Tibial artery (tissue), 4 donors: ENCODE measurements at regions not wholly inside any gene's neighbourhood (a gene's known extent, or its start where the extent isn't known, plus 50 kb on each side); places are given as distances from the start of the nearest gene placed in this dataset.

Source experiments
- DNase-seq, 2 donors: peaks; one replicate each; pipeline ENCODE4 v3.0.0-alpha.2; 2019
- H3K27ac ChIP-seq, 2 donors: fragments of 200-600 bp; sonication (generic) in 1 of 2; 1 replicate in 1 of 2; 2 replicates in 1 of 2; pipeline ENCODE4 v1.5.1; 2018 to 2019; ENCODE audit warnings: mild to moderate bottlenecking in 1 of 2
- H3K27me3 ChIP-seq, 2 donors: fragments of 200-600 bp; sonication (generic) in 1 of 2; one replicate each; pipeline versions ENCODE4 v1.5.1 to v1.6.0; 2016 to 2019
- H3K36me3 ChIP-seq, 3 donors: fragments of 200-600 bp; sonication (generic) in 2 of 3; one replicate each; pipeline ENCODE4 v1.5.1; 2016 to 2019; ENCODE audit warnings: mild to moderate bottlenecking in 2 of 3
- H3K4me1 ChIP-seq, 4 donors: fragments of 200-600 bp; sonication (generic) in 2 of 4; 1 replicate in 3 of 4; 2 replicates in 1 of 4; pipeline ENCODE4 v1.5.1; 2016 to 2019
- H3K4me3 ChIP-seq, 2 donors: fragments of 200-600 bp; sonication (generic) in 1 of 2; 1 replicate in 1 of 2; 2 replicates in 1 of 2; pipeline ENCODE4 v1.5.1; 2018 to 2019; ENCODE audit warnings: mild to moderate bottlenecking in 2 of 2
- H3K9me3 ChIP-seq, 3 donors: fragments of 200-600 bp; sonication (generic) in 1 of 3; one replicate each; pipeline ENCODE4 v1.5.1; 2016 to 2019
- intact Hi-C: fragments of 100-400 bp; cut with DNase I; formaldehyde crosslinking; loops from one replicate; pipeline ENCODE4 v1.15.0; 2023; ENCODE audit warnings: low total_unique reads
- TF ChIP-seq, protein P1 (sequence below), 2 experiments: fragments of 200-600 bp in 1 of 2; fragments of 450-650 bp in 1 of 2; IDR thresholded peaks; one replicate each; pipeline ENCODE4 v1.5.1; 2017 to 2019; ENCODE audit warnings: antibody characterized with exemption in 2 of 2, mild to moderate bottlenecking in 1 of 2, moderate library complexity in 1 of 2

DNA sequence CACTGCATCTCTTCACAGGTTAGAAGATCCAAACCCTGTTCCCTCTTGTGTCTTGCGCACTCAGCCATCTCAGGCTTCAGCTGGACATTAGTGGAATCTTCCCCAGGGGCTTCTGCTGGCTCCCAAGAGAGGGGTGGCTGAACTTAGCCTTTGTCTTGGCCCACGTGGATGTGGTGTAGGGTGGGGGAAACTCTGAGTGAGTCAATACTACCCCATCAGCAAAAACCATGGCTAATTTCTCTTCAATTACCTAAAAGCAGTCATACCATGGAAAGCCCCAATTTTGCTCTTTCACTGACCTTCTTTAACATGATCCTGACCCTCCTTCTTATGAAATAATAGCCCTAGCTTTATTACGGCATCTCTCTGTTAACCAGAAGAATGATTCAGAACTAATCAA lies 72.5 kb upstream of the RAB3GAP2 start:
- Histone ChIP-seq H3K27ac (no peak overlapping the region), H3K27me3 (no peaks in the 10 kb centered on the region), H3K36me3 (no peaks in the 10 kb centered on the region), H3K9me3 (no peaks in the 10 kb centered on the region), H3K4me3 (no peak overlapping the region), H3K4me1 (no peaks in the 10 kb centered on the region)
- DNase-seq = no peak
- TF ChIP-seq, protein P1, sequence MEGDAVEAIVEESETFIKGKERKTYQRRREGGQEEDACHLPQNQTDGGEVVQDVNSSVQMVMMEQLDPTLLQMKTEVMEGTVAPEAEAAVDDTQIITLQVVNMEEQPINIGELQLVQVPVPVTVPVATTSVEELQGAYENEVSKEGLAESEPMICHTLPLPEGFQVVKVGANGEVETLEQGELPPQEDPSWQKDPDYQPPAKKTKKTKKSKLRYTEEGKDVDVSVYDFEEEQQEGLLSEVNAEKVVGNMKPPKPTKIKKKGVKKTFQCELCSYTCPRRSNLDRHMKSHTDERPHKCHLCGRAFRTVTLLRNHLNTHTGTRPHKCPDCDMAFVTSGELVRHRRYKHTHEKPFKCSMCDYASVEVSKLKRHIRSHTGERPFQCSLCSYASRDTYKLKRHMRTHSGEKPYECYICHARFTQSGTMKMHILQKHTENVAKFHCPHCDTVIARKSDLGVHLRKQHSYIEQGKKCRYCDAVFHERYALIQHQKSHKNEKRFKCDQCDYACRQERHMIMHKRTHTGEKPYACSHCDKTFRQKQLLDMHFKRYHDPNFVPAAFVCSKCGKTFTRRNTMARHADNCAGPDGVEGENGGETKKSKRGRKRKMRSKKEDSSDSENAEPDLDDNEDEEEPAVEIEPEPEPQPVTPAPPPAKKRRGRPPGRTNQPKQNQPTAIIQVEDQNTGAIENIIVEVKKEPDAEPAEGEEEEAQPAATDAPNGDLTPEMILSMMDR (IDR thresholded peaks at IDR 0.05) = no peak
- intact Hi-C loops = no loop called here

DNA sequence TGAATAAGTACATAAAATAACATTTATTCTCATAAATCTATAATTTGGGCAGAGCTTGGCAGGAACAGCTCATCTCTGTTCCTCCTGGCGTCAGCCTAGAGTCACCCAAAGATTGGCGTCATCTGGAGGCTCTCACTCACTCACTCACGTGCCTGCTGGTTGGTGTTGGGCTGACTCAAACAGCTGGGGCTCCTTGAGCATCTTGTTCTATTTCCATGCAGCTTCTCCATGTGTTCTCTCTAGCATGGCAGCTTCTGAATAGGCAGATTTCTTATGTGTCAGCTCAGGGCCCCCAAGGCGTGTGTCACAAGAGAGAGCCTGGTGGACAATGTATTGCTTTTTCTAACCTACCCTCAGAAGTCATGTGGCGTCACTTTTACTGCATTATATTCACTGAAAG lies 70.6 kb upstream of the RAB3GAP2 start:
- no peak for DNase-seq

DNA sequence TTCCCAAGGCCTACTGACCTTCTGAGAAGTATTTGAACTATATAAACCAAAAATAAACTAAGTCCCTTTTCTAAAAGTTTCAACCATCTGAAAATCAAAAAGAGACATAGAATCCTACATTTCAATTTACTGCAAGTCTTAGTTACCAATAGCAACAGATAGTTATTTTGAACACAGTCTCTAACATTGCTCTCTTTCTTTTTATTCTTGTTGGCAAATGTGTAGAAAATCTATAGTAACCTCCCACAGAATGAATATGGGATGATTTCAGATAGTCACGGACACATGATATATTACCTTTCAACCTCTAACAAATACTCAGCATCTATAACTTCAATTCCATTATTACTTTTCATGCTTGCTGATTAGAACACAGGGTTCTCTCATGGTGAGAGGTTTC lies 68.9 kb upstream of the RAB3GAP2 start:
- DNase-seq = no peak
- H3K4me1 ChIP-seq = no peaks in the 10 kb centered on the region
- no peaks in the 10 kb centered on the region for H3K27me3 ChIP-seq
- TF ChIP-seq, protein P1 (IDR thresholded peaks at IDR 0.05) = no peak
- no peak overlapping the region for H3K27ac ChIP-seq
- H3K9me3 ChIP-seq = no peaks in the 10 kb centered on the region
- intact Hi-C loops = no loop called here
- no peak overlapping the region for H3K4me3 ChIP-seq
- H3K36me3 ChIP-seq = no peaks in the 10 kb centered on the region

More for the DNA sequence above, 70.6 kb upstream of the RAB3GAP2 start:
- TF ChIP-seq, protein P1 (IDR thresholded peaks at IDR 0.05) = no peak
- H3K9me3 ChIP-seq = no peaks in the 10 kb centered on the region
- no peaks in the 10 kb centered on the region for H3K27me3 ChIP-seq
- no peaks in the 10 kb centered on the region for H3K4me1 ChIP-seq
- intact Hi-C loops = no loop called here
- H3K4me3 ChIP-seq = no peak overlapping the region
- no peaks in the 10 kb centered on the region for H3K36me3 ChIP-seq
- H3K27ac ChIP-seq = no peak overlapping the region

DNA sequence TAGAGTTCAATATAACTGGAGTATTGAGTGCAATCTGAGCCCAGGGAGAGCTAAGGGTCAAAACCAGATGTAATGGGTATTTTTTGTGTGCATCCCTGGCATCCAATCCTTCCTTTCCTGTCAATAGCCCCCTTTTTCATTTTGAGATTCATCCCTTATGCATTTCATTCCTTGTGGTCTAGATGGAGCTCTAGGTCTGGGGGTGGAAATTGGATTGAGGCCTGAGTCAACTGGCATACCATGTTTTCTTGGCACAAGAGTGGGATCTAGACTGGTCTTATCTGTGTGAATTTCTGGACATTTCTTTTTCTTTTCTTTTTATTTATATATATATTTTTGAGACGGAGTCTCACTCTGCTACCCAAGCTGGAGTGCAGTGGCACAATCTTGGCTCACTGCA lies 67.3 kb upstream of the RAB3GAP2 start:
- no peaks in the 10 kb centered on the region for H3K27me3 ChIP-seq
- DNase-seq = no peak
- H3K36me3 ChIP-seq = no peaks in the 10 kb centered on the region
- intact Hi-C loops = no loop called here
- H3K9me3 ChIP-seq = no peaks in the 10 kb centered on the region
- TF ChIP-seq, protein P1 (IDR thresholded peaks at IDR 0.05) = no peak
- H3K4me1 ChIP-seq = peaks cover 0 to 3% (median 0%) of the 10 kb centered on the region in 4 donors
- H3K27ac ChIP-seq = no peak overlapping the region
- H3K4me3 ChIP-seq = no peak overlapping the region

DNA sequence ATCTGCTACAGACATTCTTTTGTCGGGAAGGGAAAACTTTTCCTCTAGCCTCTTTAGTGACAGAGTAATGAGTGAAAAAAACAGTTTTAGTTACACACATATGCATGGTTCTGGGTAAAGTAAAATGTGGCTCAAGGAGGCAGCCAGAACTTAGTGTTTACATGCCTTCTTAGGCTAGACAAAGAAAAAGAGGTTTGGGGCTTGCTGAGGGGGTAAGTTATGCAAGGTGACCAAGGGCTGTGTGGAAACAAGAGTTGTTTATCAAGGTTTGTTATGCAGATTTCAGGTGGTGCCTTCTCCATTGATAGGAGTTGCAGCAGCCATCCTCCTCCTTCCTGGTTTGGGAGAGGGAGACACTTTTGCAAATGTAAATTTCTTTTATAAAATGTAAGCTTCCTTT lies 66.5 kb upstream of the RAB3GAP2 start:
- Histone ChIP-seq H3K27ac (no peak overlapping the region), H3K9me3 (no peaks in the 10 kb centered on the region), H3K36me3 (no peaks in the 10 kb centered on the region), H3K4me3 (no peak overlapping the region), H3K4me1 (peaks cover 0 to 3% (median 0%) of the 10 kb centered on the region in 4 donors), H3K27me3 (no peaks in the 10 kb centered on the region)
- intact Hi-C loops = no loop called here
- TF ChIP-seq, protein P1 (IDR thresholded peaks at IDR 0.05) = no peak
- DNase-seq = no peak

DNA sequence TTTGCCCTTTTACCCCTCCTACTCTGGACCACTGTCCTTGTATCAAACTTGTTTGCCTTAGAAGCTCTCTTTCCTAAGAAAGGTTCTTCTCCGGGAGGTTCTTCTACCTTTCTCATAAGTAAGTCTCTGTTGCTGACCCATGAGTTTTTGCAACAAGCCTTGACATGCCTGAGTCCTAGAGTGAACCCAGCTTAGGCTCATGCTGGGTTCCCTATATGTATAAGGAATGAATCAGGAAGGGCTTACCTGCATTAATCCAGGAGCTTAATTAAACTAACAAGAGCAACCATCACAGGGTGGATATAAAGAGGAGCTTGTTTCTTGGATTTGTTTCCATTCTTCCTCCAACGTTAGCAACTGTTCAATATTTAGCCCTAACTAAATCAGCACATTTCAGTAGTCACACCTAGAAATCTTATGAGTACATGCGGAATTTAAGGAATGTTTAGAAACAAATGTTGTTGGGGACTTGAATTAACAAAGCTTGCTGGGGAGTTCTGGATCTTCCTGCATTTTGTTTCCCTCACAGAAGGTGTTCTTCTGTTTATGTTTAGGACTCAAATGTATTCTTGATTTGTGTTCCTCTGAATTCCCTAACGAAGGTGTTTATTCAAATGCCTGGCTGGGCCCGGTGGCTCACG lies 64.3 kb upstream of the RAB3GAP2 start:
- H3K9me3 ChIP-seq = no peaks in the 10 kb centered on the region
- intact Hi-C loops = no loop called here
- TF ChIP-seq, protein P1 (IDR thresholded peaks at IDR 0.05) = no peak
- no peak overlapping the region for H3K4me3 ChIP-seq
- H3K27me3 ChIP-seq = no peaks in the 10 kb centered on the region
- peaks cover 0 to 3% (median 0%) of the 10 kb centered on the region in 4 donors for H3K4me1 ChIP-seq
- no peak for DNase-seq
- H3K27ac ChIP-seq = no peak overlapping the region
- H3K36me3 ChIP-seq = no peaks in the 10 kb centered on the region
